Loucy (cell line): ENCODE measurements at regions not wholly inside any gene's neighbourhood (a gene's known extent, or its start where the extent isn't known, plus 50 kb on each side); places are given as distances from the start of the nearest gene placed in this dataset.

Experiments
- H2AFZ ChIP-seq: fragments of 200-600 bp; sonication (generic); 2 replicates; pipeline ENCODE4 v1.6.0; 2016; ENCODE audit warnings: antibody characterized with exemption, mild to moderate bottlenecking, low read length, moderate library complexity
- H3F3A ChIP-seq: fragments of 200-600 bp; 2 replicates; pipeline ENCODE4 v1.6.0; 2016; ENCODE audit warnings: antibody characterized with exemption, low read depth, mild to moderate bottlenecking
- H3K27me3 ChIP-seq: fragments of 200-600 bp; sonication (generic); 2 replicates; pipeline ENCODE4 v1.6.1; 2014; ENCODE audit warnings: low read length, mild to moderate bottlenecking; ENCODE audit not compliant: insufficient read depth, poor library complexity, severe bottlenecking
- H3K36me3 ChIP-seq: fragments of 200-600 bp; sonication (generic); 2 replicates; pipeline ENCODE4 v1.6.1; 2016; ENCODE audit warnings: low read length; ENCODE audit not compliant: insufficient read depth
- H3K4me1 ChIP-seq: fragments of 200-600 bp; sonication (generic); 2 replicates; pipeline ENCODE4 v1.5.1; 2014; ENCODE audit warnings: low read length, mild to moderate bottlenecking; ENCODE audit not compliant: insufficient read depth, poor library complexity, severe bottlenecking
- H3K4me2 ChIP-seq: fragments of 200-600 bp; sonication (generic); 2 replicates; pipeline ENCODE4 v1.6.0; 2014; ENCODE audit warnings: antibody characterized with exemption, low read length, low read depth, mild to moderate bottlenecking; ENCODE audit not compliant: poor library complexity, severe bottlenecking
- H3K4me3 ChIP-seq: fragments of 200-600 bp; sonication (generic); 2 replicates; pipeline ENCODE4 v1.5.1; 2014; ENCODE audit warnings: low read length, mild to moderate bottlenecking, mixed read lengths; ENCODE audit not compliant: poor library complexity, severe bottlenecking
- H3K79me2 ChIP-seq: fragments of 200-600 bp; sonication (generic); 2 replicates; pipeline ENCODE4 v1.6.1; 2014; ENCODE audit warnings: low read length; ENCODE audit not compliant: insufficient read depth
- H3K9ac ChIP-seq: fragments of 200-600 bp; sonication (generic); 2 replicates; pipeline ENCODE4 v1.6.0; 2014; ENCODE audit warnings: mild to moderate bottlenecking, low read depth, low read length, moderate library complexity; ENCODE audit not compliant: poor library complexity, severe bottlenecking
- H3K9me2 ChIP-seq: fragments of 200-600 bp; sonication (generic); replicated peaks from 2 replicates; pipeline ENCODE4 v1.6.1; 2016; ENCODE audit warnings: low read depth, low read length, mixed read lengths
- H3K9me3 ChIP-seq: fragments of 200-600 bp; sonication (generic); 2 replicates; pipeline ENCODE4 v1.6.1; 2014; ENCODE audit warnings: mild to moderate bottlenecking, antibody characterized with exemption, low read length, low read depth; ENCODE audit not compliant: insufficient read depth
- H4K20me1 ChIP-seq: fragments of 200-600 bp; sonication (generic); 2 replicates; pipeline ENCODE4 v1.6.0; 2014; ENCODE audit warnings: antibody characterized with exemption, low read length, mild to moderate bottlenecking; ENCODE audit not compliant: insufficient read depth, poor library complexity, severe bottlenecking
- EZH2phosphoT487 ChIP-seq: fragments of 200-600 bp; IDR thresholded peaks from 2 replicates; pipeline ENCODE4 v1.6.1; 2018; ENCODE audit warnings: antibody characterized with exemption, mild to moderate bottlenecking, moderate library complexity, borderline replicate concordance
- TF ChIP-seq, protein P1 (sequence below): fragments of 200-600 bp; sonication (generic); conservative IDR thresholded peaks from 2 replicates; pipeline ENCODE4 v1.5.1; 2014; ENCODE audit warnings: mild to moderate bottlenecking, antibody characterized with exemption, low read length

DNA sequence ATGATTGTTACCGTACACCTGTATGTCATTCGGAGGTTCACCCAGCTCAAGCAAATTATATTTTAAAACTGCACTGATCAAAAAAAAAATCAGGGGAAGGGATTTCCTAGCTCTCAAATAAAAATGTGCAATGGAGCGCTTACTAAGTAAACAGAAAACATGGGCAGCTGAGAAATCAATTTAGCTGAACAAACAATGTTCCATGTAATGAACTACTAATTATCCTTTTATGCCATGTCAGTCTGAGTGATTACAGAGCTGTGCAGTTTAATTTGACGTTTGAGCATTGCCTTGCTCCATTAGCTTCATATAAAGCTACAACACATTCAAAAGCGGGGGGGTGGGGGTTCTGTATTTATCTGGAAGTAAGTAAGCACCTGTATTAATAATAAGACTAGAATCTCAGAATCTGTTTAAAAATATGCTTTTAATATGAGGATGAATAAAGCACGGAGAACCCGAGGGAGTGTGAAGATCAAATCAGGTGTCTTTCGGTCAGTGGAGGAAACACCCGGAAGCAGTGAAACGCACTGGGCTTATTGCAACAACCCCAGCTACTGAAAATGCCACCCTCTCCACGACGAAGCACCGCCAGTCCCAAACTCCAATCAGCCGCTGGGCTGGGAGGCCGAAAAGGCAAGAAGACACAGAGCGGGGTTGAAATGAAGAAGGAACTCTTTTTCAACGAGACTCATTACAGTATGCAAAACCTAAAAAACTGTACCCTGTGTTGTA, 196.5 kb upstream of the ATP11B start:
- Histone ChIP-seq H4K20me1 (no peaks in the 10 kb centered on the region), H3F3A (no peaks in the 10 kb centered on the region), H3K36me3 (no peaks in the 10 kb centered on the region), H3K4me3 (no peak overlapping the region), H3K4me1 (no peaks in the 10 kb centered on the region), H3K4me2 (no peak overlapping the region), H3K79me2 (no peaks in the 10 kb centered on the region), H3K9ac (no peak overlapping the region), H2AFZ (no peak overlapping the region), H3K9me2 (no peaks in the 10 kb centered on the region), H3K9me3 (no peaks in the 10 kb centered on the region), H3K27me3 (no peaks in the 10 kb centered on the region)
- TF ChIP-seq EZH2phosphoT487 = no peak
- TF ChIP-seq, protein P1, sequence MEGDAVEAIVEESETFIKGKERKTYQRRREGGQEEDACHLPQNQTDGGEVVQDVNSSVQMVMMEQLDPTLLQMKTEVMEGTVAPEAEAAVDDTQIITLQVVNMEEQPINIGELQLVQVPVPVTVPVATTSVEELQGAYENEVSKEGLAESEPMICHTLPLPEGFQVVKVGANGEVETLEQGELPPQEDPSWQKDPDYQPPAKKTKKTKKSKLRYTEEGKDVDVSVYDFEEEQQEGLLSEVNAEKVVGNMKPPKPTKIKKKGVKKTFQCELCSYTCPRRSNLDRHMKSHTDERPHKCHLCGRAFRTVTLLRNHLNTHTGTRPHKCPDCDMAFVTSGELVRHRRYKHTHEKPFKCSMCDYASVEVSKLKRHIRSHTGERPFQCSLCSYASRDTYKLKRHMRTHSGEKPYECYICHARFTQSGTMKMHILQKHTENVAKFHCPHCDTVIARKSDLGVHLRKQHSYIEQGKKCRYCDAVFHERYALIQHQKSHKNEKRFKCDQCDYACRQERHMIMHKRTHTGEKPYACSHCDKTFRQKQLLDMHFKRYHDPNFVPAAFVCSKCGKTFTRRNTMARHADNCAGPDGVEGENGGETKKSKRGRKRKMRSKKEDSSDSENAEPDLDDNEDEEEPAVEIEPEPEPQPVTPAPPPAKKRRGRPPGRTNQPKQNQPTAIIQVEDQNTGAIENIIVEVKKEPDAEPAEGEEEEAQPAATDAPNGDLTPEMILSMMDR = no peak

DNA sequence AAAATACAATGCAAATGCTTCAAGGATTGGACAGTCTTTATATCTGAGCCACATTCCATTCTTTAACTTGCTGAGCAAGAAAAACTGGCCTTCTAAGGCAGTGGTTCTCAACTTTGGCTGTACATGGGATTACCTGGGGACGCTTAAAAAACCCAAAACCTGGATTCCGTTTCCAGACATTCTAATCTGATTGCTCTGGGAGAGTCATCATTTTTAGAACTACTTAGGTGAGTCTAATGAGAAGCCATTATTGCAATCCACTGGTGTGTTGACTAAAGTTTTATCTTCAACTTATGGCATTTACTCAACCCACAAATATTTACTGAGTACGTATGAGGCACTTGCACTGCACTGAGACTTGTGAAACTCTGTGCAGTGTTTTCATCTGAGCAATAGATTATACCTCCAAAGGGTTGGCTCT, 195.7 kb upstream of the ATP11B start:
- no peak for TF ChIP-seq EZH2phosphoT487
- TF ChIP-seq, protein P1 = no peak
- Histone ChIP-seq H3F3A (no peaks in the 10 kb centered on the region), H3K4me2 (no peak overlapping the region), H3K79me2 (no peaks in the 10 kb centered on the region), H3K4me1 (no peaks in the 10 kb centered on the region), H4K20me1 (no peaks in the 10 kb centered on the region), H2AFZ (no peak overlapping the region), H3K9me2 (no peaks in the 10 kb centered on the region), H3K36me3 (no peaks in the 10 kb centered on the region), H3K27me3 (no peaks in the 10 kb centered on the region), H3K4me3 (no peak overlapping the region), H3K9me3 (no peaks in the 10 kb centered on the region), H3K9ac (no peak overlapping the region)

DNA sequence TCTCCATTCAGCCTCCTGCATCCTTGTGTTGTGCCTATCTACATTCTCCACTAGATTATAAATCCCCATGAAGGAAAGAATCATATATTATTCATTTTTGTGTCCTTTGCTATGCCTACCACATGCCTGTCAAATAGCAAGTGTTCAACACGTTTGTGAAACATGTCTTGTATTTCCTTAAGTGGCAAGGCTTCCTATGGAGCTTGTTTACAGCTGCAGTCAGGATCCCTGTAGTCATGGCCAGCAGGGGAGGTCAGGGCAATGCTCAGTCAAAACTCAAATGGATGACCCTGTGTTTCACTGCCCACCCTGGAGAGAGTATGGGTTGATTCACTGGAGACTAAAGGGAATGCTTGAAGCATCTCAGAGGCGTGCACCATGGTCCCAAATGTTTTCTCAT, 191.7 kb upstream of the ATP11B start:
- Histone ChIP-seq H2AFZ (no peak overlapping the region), H3K9ac (no peak overlapping the region), H3K4me3 (no peak overlapping the region), H3K27me3 (no peaks in the 10 kb centered on the region), H3K9me2 (no peaks in the 10 kb centered on the region), H3K36me3 (no peaks in the 10 kb centered on the region), H3K79me2 (no peaks in the 10 kb centered on the region), H3K9me3 (no peaks in the 10 kb centered on the region), H3K4me2 (no peak overlapping the region), H4K20me1 (no peaks in the 10 kb centered on the region), H3F3A (no peaks in the 10 kb centered on the region), H3K4me1 (no peaks in the 10 kb centered on the region)
- TF ChIP-seq EZH2phosphoT487 = no peak
- TF ChIP-seq, protein P1 = no peak
